Stomach (tissue), 8 donors: ENCODE measurements at regions not wholly inside any gene's neighbourhood (a gene's known extent, or its start where the extent isn't known, plus 50 kb on each side); places are given as distances from the start of the nearest gene placed in this dataset.

Experiments
- DNase-seq, 2 donors: peaks; one replicate each; pipeline versions ENCODE4 v3.0.0 to v3.0.0-alpha.2; 2013 to 2019
- H3K27ac ChIP-seq, 5 donors: fragments of 200-600 bp in 4 of 5; sonication (generic) in 4 of 5; one replicate each; pipeline ENCODE4 v1.5.1; 2013 to 2019; ENCODE audit warnings: mild to moderate bottlenecking in 1 of 5, moderate library complexity in 1 of 5
- H3K27me3 ChIP-seq, 3 donors: fragments of 200-600 bp; sonication (generic); one replicate each; pipeline ENCODE4 v1.5.1; 2017 to 2019; ENCODE audit warnings: mixed run types in 1 of 3
- H3K36me3 ChIP-seq, 4 donors: fragments of 200-600 bp; sonication (generic); 1 replicate in 3 of 4; 2 replicates in 1 of 4; pipeline ENCODE4 v1.5.1; 2016 to 2019
- H3K4me1 ChIP-seq, 4 donors: fragments of 200-600 bp; sonication (generic); one replicate each; pipeline ENCODE4 v1.5.1; 2016 to 2019
- H3K4me3 ChIP-seq, 4 donors: fragments of 200-600 bp; sonication (generic) in 3 of 4; one replicate each; pipeline ENCODE4 v1.5.1; 2016 to 2019; ENCODE audit warnings: mild to moderate bottlenecking in 1 of 4
- H3K9me3 ChIP-seq, 4 donors: fragments of 200-600 bp; sonication (generic); one replicate each; pipeline ENCODE4 v1.5.1; 2016 to 2019
- CTCF ChIP-seq, 7 experiments: fragments of 450-650 bp in 4 of 7; fragments of 200-600 bp in 3 of 7; sonication (generic) in 3 of 7; IDR thresholded peaks; one replicate each; pipeline ENCODE4 v1.5.1; 2016 to 2019; ENCODE audit warnings: antibody characterized with exemption in 7 of 7, control low read depth in 2 of 7, mild to moderate bottlenecking in 1 of 7
- EP300 ChIP-seq: sonication (generic); formaldehyde crosslinking; IDR thresholded peaks from one replicate; pipeline ENCODE4 v1.6.1; 2017; ENCODE audit warnings: antibody characterized with exemption
- POLR2A ChIP-seq, 4 donors: fragments of 450-650 bp; IDR thresholded peaks; one replicate each; pipeline ENCODE4 v1.6.1; 2016; ENCODE audit warnings: antibody characterized with exemption in 4 of 4, control low read depth in 2 of 4, mild to moderate bottlenecking in 1 of 4, moderate library complexity in 1 of 4
- POLR2AphosphoS5 ChIP-seq, 3 donors: sonication (generic); formaldehyde crosslinking; IDR thresholded peaks; one replicate each; pipeline ENCODE4 v1.6.1; 2016; ENCODE audit warnings: antibody characterized with exemption in 3 of 3
- WGBS, 5 donors: extraction: QIAGEN DNeasy Blood & Tissue Kit in 3 of 5; methylation state at CpG; one replicate each; pipeline versions ENCODE4 v1.1.5 to v1.1.7; 2013 to 2018; 5-methylcytosine and 5-hydroxymethylcytosine counted together
- intact Hi-C: fragments of 100-400 bp; cut with DNase I; formaldehyde crosslinking; loops from one replicate; pipeline ENCODE4 v1.15.1; 2023; ENCODE audit warnings: low total_unique reads
- donor health status: healthy with polysubstance abuse.
- donor health status: Bipolar disorder and iron deficiency.
- donor health status: healthy.

DNA sequence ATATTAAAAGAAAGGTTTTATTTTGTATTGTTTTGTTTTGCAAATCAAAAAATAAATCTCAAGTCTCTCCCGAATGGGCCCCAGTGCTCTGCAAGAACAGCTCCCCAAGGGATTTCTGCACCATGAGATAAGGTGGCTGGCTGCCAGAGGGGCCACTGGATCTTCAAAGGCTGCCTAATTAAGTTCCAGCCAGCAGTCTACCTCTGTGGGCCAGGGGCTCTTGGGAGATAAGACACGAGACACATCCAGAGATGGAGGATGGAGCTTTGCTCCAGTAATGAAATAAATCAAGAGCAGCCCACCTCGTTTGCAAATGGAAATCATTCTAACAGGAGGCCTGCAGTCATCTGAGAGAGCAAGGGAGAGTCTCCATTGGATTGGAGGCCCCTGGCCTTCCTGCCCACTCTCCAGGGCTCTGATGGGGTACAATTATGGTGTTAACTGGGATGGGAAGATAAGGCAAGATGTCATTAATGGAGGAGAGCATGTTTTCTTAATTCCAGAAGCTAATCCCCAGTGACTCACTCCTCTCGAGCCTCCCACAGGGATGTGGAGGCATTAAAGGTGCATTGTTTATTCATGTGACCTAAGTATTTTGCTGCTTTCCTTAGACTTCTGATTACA lies 155.2 kb upstream of the KAZN start:
- Histone ChIP-seq H3K27me3 (peaks cover 0 to 6% (median 0%) of the 10 kb centered on the region in 3 donors), H3K36me3 (no peaks in the 10 kb centered on the region), H3K9me3 (no peaks in the 10 kb centered on the region), H3K4me1 (no peaks in the 10 kb centered on the region), H3K27ac (no peak overlapping the region), H3K4me3 (no peak overlapping the region)
- TF ChIP-seq POLR2A (IDR thresholded peaks at IDR 0.05) (no peak), CTCF (IDR thresholded peaks at IDR 0.05) (no peak), POLR2AphosphoS5 (IDR thresholded peaks at IDR 0.05) (no peak), EP300 (no peak)
- no peak for DNase-seq
- intact Hi-C loops = no loop called here
- 34 to 53% (median 46%) methylated on average over 4 of the region's 4 CpGs for WGBS, 5 donors

DNA sequence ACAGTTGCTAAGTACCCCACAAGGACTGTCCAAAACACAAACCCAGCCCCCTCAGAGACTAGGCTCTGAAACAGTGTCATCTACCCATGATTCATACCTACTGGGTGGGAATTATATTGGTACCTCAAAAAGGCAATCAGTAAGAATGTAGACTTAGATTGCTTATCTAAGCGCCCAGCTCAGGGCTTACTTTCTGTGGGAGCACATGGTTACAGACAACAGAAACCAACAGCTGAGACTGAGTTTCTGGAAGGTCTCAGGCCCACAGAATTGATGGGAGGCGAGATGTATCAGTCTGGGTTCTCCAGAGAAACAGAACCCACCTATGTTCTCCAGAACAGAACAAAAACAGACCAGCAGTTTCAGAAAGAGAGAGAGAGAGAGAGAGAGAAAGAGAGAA lies 147.3 kb upstream of the KAZN start:
- Histone ChIP-seq H3K9me3 (no peaks in the 10 kb centered on the region), H3K27me3 (no peaks in the 10 kb centered on the region), H3K27ac (no peak overlapping the region), H3K36me3 (no peaks in the 10 kb centered on the region), H3K4me3 (no peak overlapping the region), H3K4me1 (no peaks in the 10 kb centered on the region)
- intact Hi-C loops = no loop called here
- DNase-seq = no peak
- no peak for TF ChIP-seq EP300
- no peak for TF ChIP-seq CTCF (IDR thresholded peaks at IDR 0.05)
- no peak for TF ChIP-seq POLR2AphosphoS5 (IDR thresholded peaks at IDR 0.05)
- no peak for TF ChIP-seq POLR2A (IDR thresholded peaks at IDR 0.05)
- 51 to 88% (median 64%) methylated on average over 2 of the region's 2 CpGs for WGBS, 5 donors

GRCh38 chr1:14452551-14452950 lies 145.9 kb upstream of the KAZN start:
- H3K4me3 ChIP-seq = no peak overlapping the region
- H3K27me3 ChIP-seq = no peaks in the 10 kb centered on the region
- 82 to 97% (median 97%) methylated on average over 4 of the region's 4 CpGs for WGBS, 5 donors
- TF ChIP-seq POLR2A (IDR thresholded peaks at IDR 0.05) (no peak), CTCF (IDR thresholded peaks at IDR 0.05) (no peak), EP300 (no peak), POLR2AphosphoS5 (IDR thresholded peaks at IDR 0.05) (no peak)
- DNase-seq = no peak
- no peaks in the 10 kb centered on the region for H3K4me1 ChIP-seq
- no peaks in the 10 kb centered on the region for H3K9me3 ChIP-seq
- H3K36me3 ChIP-seq = no peaks in the 10 kb centered on the region
- no peak overlapping the region for H3K27ac ChIP-seq
- intact Hi-C loops = no loop called here

DNA sequence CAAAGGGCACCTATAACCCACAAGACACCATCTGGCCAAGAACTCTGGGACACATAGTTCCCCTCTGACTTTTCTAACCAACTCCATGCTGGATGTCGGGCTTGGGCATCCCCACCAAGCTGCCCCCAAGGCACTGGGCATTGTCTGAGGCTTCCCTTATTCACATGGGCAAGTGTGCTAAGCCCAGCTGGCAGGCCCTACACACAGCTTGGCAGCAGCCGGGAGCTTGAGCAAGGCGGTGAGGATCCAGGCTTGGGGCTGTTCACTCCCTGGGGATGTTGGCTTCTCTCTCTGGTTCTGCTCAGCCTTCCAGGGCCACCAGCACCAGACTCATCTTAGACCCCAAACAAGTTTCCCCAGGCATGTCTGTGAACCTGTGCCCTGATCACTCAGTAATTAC lies 138.3 kb upstream of the KAZN start:
- Histone ChIP-seq H3K4me3 (no peak overlapping the region), H3K27ac (no peak overlapping the region), H3K4me1 (no peaks in the 10 kb centered on the region), H3K27me3 (no peaks in the 10 kb centered on the region), H3K9me3 (no peaks in the 10 kb centered on the region), H3K36me3 (no peaks in the 10 kb centered on the region)
- TF ChIP-seq CTCF (IDR thresholded peaks at IDR 0.05) (no peak), EP300 (no peak), POLR2A (IDR thresholded peaks at IDR 0.05) (no peak), POLR2AphosphoS5 (IDR thresholded peaks at IDR 0.05) (no peak)
- WGBS, 5 donors = 78 to 93% (median 83%) methylated on average over 3 of the region's 3 CpGs
- intact Hi-C loops = no loop called here
- DNase-seq = no peak
